ENCODE measurements at regions not wholly inside any gene's neighbourhood (a gene's known extent, or its start where the extent isn't known, plus 50 kb on each side); places are given as distances from the start of the nearest gene placed in this dataset.
A peak's percentile ranks its signal among the peaks of the same experiment; 100 is the strongest.

DNA sequence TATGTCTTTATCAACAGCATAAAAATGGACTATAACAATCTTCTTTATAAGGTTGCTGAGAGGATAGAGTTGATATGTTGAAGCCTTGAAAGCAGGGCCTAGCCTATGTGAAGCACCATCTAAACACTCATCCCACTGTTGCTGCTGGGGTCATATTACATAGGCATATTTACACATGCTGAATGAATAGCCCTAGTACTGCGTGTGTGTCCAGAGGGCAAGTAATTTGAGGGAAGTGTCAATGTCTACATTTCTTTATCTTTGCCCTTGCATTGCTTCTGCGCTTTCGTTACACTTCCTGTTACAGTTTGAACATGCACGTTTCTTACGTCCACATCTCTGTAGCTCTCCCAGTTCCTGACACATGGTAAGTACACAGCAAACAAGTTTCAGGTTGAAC lies 280.3 kb upstream of the ATP5MC3 start:
- DNase-seq: no peak
- in situ Hi-C loops (cut with MboI; ENCODE audit: low pct_unique_long_range_greater_than_20kb, low sequenced_read_pairs): no loop called here

DNA sequence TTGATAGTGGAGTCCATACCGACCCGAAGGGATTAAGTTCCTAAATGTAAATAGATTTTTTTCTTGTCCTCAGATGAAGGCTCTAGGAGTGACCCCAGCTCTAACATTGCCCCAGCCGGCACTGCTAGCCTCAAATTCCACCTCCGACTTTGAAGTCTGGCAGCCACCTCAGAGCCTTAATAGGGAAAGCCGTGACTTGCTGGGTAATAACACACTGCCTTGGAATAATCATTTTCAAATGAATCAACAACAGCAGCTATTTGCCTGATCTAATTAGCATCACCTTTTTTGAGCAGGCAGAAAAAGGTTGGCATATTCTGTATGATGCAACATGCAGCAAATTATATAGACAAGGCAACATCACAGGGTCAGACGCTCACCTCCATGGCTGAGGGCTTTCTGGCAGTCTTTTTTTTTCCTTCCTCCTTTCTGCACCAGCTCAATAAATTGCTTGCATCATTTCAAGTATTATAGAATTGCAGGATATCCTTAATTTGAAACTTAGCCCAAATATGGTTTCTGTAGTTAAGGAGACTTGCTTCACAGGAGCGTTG lies 276.5 kb upstream of the ATP5MC3 start:
- in situ Hi-C loops (cut with MboI; ENCODE audit: low pct_unique_long_range_greater_than_20kb, low sequenced_read_pairs): no loop called here
- no peak for DNase-seq

DNA sequence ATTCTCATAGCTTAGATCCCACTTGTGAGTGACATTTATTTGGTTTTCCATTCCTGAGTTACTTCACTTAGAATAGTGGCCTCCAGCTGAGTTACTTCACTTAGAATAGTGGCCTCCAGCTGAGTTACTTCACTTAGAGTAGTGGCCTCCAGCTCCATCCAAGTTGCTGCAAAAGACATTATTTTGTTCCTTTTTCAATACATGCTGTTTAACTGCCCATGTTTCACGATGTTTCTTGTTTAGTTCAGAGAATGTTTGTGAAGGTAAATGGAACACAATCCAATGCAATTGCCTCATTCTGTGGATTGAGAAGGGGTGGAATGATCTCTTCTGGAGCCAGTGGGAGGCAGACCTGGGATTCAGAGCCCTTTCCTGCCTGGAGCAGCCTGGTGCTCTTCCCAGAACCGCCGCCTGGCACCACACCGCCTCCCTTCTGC lies 273.5 kb upstream of the ATP5MC3 start:
- in situ Hi-C loops (cut with MboI; ENCODE audit: low pct_unique_long_range_greater_than_20kb, low sequenced_read_pairs): no loop called here
- DNase-seq: no peak

DNA sequence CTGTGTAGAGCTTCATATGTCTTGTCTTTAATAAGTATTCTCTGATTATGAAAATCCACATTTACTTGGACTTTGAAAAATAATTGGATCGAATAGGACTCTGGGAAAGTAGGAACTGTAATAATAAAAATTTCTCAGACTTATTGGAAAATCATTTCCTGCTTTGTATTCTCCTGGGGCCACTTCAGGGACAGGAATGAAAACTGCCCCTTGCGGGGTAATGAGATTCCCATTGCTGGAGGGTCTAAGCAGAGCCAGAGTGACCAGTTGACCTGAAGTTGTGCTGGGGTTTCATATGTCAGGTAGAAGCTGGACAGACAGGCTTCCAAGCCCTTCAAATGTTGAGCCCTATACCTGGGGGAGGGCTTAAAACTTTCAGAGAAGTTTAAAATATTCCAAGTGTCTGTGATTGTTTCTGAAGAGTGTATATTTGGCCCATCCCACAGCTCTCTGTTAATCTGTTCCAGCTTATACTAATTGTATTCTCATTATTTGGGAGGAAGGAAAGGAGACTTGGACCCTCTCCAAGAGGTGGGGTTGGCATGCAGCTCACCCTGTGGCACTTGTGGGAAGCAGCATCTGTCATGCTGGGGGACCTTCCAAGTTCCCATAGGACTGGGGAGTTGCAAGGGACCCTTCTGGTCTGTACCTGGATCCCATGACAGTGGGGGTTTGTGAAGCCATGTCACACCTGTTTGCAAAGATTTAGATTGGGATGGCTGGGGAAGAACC lies 268.7 kb upstream of the ATP5MC3 start:
- DNase-seq: no peak
- in situ Hi-C loops (cut with MboI; ENCODE audit: low pct_unique_long_range_greater_than_20kb, low sequenced_read_pairs): no loop called here

DNA sequence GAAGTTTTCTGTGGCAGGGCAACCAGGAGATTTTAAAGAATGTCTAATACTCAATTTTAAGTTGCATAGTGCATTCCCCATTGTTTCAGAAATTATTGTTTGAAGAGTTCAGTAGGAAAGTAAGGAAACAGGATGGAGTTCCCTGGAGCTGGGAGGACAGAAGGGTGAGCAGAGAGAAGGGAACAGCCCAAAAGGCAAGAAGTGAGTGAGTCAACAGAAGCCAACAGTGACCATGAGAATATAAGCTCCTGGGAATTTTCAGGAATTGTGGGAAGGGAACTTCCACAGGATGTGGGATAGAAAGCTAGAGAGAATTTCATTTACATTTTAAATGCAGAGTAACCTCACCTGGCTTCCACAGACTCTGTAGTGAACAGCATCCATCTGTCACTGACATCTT lies 268.1 kb upstream of the ATP5MC3 start:
- DNase-seq: no peak
- in situ Hi-C loops (cut with MboI; ENCODE audit: low pct_unique_long_range_greater_than_20kb, low sequenced_read_pairs): no loop called here

DNA sequence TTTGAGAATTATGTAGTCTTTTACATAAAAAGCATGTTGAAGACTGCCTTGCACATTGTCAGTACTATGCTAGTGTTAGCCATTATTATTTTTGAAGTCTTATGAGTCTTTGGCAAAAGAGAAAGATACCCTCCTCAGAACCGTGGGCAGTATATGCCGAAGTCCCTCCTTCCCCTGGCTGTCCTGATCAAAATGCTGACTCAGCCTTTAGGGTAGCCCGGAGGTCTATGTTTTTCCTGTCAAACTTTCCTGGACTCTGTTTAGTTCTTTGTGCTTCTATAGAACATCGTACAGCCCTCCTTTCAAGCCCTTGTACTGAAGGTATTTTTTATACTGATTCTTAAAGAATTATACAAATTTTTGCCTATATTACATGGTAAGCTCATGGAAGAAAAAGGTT lies 264.7 kb upstream of the ATP5MC3 start:
- in situ Hi-C loops (cut with MboI; ENCODE audit: low pct_unique_long_range_greater_than_20kb, low sequenced_read_pairs): no loop called here
- no peak for DNase-seq

DNA sequence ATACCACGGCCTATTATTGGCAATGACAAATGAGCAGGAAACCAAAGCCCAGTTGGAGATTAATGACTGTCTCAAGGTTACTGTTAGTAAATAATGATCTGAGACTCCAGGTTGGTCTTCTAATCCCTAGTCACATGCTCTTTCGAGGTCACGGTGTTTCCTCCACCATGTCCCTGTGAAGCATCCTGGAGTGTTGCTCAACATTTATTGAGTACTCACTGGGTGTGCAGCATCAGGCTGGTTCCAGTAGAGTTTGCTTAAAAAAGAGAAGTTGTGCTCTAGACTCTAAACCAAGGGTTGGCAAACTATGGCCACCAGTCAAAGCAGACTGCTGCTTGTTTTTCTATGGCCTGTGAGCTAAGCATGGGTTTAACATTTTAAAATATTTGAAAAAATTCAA lies 263.8 kb upstream of the ATP5MC3 start:
- in situ Hi-C loops (cut with MboI; ENCODE audit: low pct_unique_long_range_greater_than_20kb, low sequenced_read_pairs): no loop called here
- peak; percentile 3 for DNase-seq

DNA sequence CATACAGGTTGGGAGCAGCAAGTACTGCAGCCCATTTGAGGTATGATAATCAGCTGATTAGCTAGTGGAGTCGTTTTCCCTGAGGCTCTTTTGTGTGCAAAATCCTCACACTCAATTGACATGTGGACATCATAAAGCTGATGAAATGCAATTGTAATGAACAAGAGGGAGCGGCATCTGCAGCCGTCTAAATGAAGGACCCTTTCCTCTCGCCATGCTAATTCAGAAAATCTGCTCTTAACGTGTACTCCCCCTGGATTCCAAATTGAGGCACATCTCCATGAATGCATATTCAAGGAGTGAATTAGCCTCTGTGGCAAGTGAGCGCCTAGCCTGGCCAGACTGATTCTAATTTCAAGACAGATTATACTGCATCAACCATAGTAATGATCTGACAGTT lies 260.9 kb upstream of the ATP5MC3 start:
- in situ Hi-C loops (cut with MboI; ENCODE audit: low pct_unique_long_range_greater_than_20kb, low sequenced_read_pairs): no loop called here

DNA sequence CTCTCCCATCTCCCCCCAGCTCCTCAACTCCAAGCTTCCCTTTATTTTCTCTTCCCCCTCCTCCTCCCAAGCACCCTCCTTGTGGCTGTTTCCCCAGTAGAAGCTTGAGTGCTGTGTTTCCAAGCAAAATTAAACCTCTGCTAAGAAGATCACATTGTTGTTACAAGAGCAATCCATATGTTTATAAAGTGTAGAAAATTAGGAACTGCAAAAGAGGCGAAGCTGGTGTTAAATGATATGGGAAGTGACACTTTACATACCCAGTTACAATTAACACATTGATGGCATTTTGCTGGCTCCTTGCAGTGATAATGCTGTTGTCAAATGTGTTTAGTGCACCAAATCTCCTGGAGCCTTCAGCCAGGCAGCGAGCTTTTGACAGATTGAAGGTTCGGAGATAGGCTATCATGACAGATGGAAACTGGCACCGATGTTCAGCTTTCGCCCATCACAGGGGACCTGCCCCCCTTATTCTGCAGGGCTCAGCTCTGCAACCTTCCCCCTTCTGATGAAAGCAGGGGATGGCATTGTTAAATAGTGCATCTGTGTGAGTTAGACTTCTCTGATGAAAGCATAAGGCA lies 259.8 kb upstream of the ATP5MC3 start:
- in situ Hi-C loops (cut with MboI; ENCODE audit: low pct_unique_long_range_greater_than_20kb, low sequenced_read_pairs): no loop called here
- DNase-seq: no peak

More for the DNA sequence above, 260.9 kb upstream of the ATP5MC3 start:
- DNase-seq: no peak

DNA sequence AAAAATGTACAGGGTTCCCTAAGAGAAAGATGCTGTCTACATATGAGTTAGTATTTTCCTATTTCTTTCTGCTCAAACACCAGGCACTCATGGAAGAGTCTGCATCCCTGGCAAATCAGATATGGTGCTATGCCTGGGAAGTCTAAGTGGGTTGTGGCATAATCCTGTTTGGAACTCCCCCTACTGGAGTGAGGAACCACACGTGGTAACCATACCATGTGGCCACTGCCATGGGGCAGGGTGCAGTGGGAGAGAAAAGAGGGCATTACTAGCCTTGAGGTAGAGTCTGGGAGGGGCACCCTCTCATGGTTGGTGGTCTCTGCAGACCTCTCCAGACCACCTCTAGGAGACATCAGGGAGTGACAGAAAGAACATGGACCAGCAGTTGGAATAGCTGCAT lies 257.9 kb upstream of the ATP5MC3 start:
- no peak for DNase-seq
- in situ Hi-C loops (cut with MboI; ENCODE audit: low pct_unique_long_range_greater_than_20kb, low sequenced_read_pairs): no loop called here

DNA sequence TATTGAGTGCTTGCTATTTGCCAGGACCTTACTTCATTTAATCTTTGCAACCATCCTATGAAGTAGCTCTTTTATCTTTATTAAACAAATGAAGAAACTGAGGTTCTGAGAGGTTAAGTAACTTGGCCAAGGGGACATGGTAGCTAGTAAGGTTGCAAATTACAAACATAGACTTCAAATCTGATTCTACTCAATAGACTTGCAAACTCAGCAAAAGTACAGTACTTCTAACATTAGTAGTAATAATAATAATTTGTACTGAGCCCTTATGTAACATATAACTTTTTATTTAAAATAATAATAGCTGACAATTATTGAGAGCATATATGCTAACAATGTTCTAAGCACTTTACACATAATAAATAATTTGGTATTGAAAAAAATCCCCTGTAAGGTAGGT lies 255.7 kb upstream of the ATP5MC3 start:
- DNase-seq: no peak
- in situ Hi-C loops (cut with MboI; ENCODE audit: low pct_unique_long_range_greater_than_20kb, low sequenced_read_pairs): no loop called here

DNA sequence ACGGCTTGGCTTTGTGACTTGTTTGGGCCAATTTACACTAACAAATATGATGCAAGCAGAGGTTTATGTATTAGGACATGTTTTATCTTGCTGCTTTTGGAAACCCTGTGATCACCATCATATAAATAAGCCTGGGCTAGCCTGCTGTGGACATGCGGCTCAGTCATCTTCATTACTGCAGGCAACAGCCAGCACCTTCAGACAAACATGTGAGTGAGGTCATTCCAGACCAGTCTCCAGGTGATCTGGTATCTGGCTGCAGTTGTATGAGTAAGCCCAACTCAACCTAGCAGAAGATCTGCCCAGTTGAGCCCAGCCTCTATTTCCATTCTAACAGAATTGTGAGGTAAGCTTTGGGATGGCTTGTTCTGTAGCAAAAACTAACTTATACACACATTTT lies 254.6 kb upstream of the ATP5MC3 start:
- no peak for DNase-seq
- in situ Hi-C loops (cut with MboI; ENCODE audit: low pct_unique_long_range_greater_than_20kb, low sequenced_read_pairs): no loop called here

DNA sequence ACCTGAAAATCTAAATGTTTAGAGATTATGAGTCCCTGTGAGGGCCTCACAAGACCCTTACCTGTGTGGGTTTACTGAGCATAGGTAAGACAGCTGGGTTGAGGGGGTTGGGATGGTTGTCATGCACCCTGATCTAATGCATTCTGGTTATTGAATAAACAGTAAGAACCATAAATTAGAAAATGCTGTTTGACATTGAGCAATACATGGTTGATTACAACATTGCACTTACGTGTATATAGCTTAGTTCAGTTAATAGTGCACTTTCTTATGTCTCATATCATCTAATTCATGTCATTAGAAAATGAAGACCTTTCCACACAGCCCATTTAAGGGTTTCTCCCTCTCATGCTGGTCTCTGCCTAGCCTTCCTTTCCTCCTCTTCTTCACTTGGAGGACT lies 253.5 kb upstream of the ATP5MC3 start:
- DNase-seq: no peak
- in situ Hi-C loops (cut with MboI; ENCODE audit: low pct_unique_long_range_greater_than_20kb, low sequenced_read_pairs): no loop called here

DNA sequence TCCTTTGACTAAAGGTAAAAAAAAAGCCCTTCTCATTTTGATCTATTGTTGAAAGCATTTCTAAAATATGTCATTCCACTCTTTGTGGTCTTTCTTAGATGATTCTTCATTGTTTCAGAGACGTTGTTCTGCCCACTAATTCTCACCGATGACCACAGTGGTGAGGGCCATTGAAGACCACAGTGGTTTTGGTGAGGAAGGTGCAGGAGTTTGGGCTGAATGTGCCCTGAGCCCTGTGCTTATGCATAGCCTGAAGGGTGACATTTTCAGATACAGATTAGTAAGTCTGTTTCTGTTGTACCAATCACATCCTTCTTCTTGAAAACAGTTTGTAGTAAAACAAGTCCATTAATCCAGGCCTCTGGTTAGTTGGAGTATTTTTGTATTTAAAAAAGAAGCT lies 251.3 kb upstream of the ATP5MC3 start:
- DNase-seq: no peak
- in situ Hi-C loops (cut with MboI; ENCODE audit: low pct_unique_long_range_greater_than_20kb, low sequenced_read_pairs): no loop called here

DNA sequence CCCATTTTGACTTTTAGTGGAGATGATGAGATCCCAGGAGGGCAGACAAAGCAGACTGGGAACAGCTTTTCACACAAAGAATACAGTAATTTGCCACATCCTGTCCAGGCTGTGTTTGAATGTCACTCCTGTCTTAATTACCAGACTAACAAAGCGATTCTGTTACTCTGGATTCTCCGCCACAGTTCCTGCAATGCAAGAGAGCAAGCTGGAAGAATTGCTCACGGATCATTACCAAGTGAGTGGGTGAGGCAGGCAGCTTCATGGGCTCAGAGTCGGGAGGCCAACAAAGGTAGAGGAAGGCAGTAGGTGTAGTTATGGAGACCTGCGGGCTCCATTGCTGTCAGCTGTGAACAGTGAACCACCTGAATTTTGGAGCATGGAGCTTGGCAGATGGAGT lies 250.5 kb upstream of the ATP5MC3 start:
- in situ Hi-C loops (cut with MboI; ENCODE audit: low pct_unique_long_range_greater_than_20kb, low sequenced_read_pairs): no loop called here
- no peak for DNase-seq

DNA sequence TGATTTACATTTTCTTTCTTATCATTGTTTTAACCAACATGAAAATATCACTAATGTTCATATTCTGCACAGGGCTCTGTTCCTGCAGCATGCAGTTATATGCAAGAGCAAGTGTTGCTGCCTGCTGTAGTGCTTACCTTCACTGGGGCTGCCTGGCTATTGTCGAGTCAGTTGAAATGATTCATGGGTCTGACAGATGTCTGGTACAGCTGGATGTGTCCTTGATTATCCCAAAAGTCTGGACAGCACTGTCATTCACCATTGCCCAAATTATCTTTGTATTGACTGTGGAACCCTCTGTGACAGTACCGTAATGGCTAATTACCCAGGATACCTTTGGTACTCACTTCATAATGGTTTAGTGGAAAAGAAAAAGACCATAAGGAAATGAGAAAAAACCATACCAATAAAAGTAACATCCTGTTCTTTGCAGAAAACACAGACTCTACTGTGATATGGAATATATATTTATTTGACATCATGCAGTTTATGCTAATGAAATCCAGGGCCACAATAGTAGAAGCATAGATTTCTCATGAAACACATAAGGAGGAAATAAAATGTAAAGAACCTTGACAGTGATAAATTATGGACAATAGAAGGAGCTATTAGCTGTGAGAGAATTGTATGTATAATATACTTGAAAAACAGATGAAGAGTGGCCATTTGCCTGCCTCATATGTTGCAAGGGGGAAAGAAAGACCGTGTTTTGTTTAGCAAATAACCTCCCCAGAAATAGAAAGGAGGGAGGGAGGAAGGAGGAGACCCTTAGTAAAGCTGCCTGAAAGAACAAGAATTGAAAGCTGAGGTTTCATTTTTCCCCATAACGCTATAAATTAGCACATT lies 249.8 kb upstream of the ATP5MC3 start:
- no peak for DNase-seq
- in situ Hi-C loops (cut with MboI; ENCODE audit: low pct_unique_long_range_greater_than_20kb, low sequenced_read_pairs): no loop called here

DNA sequence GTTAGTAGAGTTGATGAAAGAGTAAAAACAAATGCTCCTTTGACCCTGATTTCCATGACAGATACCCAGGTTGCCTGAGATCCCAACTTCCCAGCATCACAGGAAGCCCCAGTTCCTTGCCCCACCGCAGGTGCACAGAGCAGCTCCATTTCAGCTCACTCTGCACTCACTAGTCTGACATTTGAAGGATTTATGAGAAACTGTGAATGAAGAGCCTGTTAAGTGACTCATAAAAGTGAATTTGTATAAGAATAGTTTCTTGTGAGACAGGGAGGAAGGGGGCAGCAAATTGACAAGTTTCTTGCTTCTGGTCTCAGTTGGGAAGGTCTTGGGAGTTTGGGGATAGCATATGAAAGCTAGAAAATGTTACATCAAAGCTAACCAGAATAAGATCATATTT lies 248.7 kb upstream of the ATP5MC3 start:
- in situ Hi-C loops (cut with MboI; ENCODE audit: low pct_unique_long_range_greater_than_20kb, low sequenced_read_pairs): no loop called here
- no peak for DNase-seq

DNA sequence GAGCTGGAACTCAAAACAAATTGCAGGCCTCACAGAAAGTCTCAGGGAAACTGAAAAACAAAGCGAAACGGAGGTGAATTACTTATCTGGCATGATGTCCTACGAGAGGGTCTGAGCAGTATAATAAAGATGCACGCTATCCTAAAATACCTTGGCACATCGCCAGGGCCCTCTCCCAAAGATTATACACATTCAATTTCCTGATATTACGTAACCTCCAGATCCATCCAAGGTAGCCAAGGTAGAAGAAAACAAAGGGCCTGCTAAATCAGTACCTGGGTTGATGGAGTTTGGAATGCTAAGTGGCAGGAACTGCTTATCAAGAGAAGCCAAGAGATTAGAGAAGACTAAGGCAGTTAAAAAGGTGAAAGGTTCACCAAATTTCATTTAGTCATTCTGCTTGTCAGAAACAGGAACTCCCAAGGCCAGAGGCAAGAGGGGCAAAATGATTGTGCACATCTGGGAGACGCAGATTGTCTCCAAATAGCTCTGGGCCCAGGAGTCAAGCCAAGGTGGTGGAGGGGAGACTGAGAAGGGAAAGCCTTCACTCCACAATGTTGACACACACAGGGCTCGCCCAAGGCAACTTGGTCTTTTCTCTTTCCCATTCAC lies 236.8 kb upstream of the ATP5MC3 start:
- in situ Hi-C loops (cut with MboI; ENCODE audit: low pct_unique_long_range_greater_than_20kb, low sequenced_read_pairs): no loop called here
- no peak for DNase-seq

DNA sequence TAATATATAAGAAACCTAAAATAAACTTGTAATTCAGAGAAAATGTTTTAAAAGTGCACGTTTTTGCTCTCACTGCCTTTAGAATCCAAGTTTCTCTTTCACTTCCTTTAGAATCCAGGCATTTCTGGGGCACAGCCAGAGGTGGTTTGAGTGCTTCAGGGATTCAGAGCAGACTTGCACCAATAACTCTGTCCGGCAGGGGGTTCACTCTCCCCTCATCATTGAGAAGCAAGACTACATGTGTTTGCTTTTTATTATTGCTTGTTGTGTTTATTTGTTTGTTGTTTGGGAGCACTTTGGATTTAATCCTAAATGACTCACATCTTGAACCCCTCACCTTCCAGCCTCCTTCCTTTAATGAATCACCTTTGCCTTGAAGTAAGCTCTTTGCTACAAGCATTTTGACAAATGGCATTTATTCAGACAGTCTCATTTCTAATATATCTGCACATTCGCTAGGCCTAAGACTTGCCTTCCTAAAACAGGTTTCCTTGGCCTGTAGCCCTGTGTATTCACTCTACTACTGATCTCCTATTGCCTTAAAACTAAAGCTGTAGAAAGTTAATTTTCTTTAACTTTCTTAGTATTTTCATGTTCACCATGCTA lies 233.5 kb upstream of the ATP5MC3 start:
- in situ Hi-C loops (cut with MboI; ENCODE audit: low pct_unique_long_range_greater_than_20kb, low sequenced_read_pairs): no loop called here
- peak; percentile 33 for DNase-seq

Data from KBM-7 (cell line).